GM19455 (cell line): ENCODE measurements at regions not wholly inside any gene's neighbourhood (a gene's known extent, or its start where the extent isn't known, plus 50 kb on each side); places are given as distances from the start of the nearest gene placed in this dataset.

Experiments used
- ATAC-seq: cut with Tn5 transposase; IDR thresholded peaks from one replicate; pipeline ENCODE4 v1.9.1; 2021; ENCODE audit not compliant: unreplicated experiment

GRCh38 chr10:128520211-128520815 is 394.1 kb upstream of the MKI67 start:
- ATAC-seq, result no peak

GRCh38 chr10:128522551-128523308 is 396.5 kb upstream of the MKI67 start:
- ATAC-seq, result no peak

- no peak for ATAC-seq
Observed at GRCh38 chr10:128525444-128525843, 399.2 kb upstream of the MKI67 start.

DNA sequence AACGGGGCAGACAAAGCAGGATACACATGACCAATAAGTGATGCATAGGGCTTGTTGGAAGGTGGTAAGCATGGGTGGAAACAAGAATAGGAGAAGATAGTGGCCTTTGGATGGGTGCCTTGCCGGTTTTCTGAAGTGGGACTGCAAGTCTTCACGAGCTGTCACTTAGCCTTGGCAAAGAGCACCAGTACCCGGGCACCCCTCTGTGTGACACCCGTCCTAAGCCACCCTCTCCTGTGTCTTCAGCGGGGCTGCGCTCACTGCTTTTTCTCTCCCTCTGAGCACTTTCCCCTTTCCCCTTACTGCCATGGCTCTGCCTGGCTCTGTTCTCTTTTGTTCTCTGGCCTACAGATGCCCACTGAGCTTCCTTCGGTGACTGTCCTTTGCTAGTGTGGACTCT is 399.7 kb upstream of the MKI67 start:
- ATAC-seq, result no peak

DNA sequence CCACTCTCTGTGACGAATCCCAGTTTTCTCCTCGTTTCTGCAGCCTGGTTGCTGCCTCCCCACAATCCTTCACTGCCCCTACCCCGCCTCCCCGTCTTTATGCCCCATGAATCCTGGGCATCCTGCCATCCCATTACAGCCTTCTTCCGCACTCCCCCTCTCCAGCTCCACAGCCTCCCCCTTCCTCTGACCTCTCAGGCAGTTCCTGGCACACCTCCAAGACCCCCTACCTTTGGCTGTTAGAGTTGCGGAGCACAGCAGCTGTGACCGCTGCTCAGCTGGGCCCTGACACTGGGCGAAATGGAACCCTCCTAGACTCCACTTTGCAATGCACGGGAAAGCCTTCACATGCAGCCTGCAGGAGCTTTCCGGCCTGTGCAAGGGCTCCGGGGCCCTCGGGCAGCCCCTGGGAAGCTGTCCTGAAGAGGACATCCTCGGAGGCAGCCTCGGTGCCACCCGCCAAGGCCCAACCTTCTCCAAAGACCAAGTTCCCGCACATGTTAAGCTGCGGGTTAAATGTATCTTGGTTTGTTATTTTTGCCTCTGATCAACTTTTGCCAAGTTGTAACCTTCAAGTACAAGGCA is 400.7 kb upstream of the MKI67 start:
- no peak for ATAC-seq

- ATAC-seq, result no peak
Observed at GRCh38 chr10:128527711-128528110, 401.5 kb upstream of the MKI67 start.

- no peak for ATAC-seq
Observed at GRCh38 chr10:128528167-128528566, 401.9 kb upstream of the MKI67 start.

DNA sequence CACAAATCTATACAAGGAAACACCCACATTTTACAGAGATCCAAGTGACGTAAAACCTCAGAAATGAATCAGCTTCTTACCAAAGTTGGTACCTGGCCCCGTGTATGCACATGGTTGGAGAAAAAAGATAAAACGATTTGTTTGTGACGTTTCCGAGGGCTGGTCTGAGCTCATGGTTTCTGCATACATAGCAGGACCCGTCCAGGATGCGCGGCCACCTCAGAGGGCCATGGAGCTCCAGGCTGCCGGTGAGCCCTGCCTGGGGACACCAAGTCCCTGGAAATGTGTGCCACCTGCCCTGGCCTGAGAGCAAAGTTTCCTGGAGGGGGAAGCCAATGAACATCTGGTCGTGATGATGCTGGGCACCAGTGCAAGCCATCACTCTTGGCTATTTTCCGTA is 402.6 kb upstream of the MKI67 start:
- ATAC-seq, result no peak

- no peak for ATAC-seq
Observed at GRCh38 chr10:128529225-128529624, 403.0 kb upstream of the MKI67 start.

DNA sequence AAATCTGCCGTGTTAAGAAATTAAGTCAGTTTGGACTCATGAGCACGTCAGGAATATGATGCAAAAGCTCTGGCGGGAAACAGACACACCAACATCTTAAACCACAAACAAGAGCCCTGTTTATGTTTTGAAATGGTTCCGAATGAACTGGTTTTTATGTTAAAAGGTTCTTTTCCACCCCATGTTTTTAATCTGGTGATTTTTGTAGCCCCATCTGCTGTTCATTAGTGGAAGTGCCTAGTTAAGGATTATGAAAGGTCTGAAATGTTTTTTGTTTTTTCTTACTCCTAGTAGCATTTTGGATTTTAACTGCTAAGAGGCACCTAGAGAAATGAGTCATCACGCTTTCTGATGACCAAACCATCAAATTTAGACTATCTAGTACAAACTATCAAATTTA is 404.1 kb upstream of the MKI67 start:
- no peak for ATAC-seq

GRCh38 chr10:128530946-128531345 is 404.7 kb upstream of the MKI67 start:
- no peak for ATAC-seq

DNA sequence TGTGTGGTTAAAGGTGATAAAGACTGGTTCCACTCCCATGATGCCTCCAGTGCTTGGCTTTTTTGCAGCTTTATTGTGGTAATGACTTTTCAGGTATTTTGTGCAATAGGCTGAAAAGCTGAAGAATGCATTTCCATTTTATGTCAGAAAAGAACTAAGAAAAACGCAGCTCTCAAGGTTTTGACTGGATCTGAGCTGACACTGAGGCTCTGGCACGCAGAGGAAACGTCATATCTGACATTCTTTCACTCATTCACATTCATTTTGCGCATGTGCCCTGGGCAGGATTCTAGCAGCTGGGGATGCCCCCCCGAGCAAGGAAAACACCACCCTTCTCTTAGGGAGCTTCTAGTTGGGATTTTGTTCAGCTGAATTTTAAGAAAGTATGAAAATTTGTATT is 408.5 kb upstream of the MKI67 start:
- ATAC-seq, result no peak

DNA sequence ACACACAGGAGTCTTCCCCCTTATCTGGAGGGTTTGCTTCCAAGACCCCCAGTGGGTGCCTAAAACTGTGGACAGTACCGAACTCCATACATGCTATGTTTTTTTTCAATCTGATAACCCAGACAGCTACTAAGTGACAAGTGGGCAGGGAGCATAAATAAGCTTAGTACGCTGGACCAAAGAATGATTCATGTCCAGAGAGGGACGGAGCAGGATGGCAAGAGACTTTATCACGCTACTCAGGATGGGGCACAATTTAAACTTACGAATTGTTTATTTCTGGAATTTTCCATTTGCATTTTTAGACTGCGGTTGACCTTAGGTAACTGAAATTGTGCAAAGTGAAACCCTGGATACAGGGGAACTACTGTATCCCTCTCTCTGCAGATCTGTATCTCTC is 410.0 kb upstream of the MKI67 start:
- no peak for ATAC-seq

DNA sequence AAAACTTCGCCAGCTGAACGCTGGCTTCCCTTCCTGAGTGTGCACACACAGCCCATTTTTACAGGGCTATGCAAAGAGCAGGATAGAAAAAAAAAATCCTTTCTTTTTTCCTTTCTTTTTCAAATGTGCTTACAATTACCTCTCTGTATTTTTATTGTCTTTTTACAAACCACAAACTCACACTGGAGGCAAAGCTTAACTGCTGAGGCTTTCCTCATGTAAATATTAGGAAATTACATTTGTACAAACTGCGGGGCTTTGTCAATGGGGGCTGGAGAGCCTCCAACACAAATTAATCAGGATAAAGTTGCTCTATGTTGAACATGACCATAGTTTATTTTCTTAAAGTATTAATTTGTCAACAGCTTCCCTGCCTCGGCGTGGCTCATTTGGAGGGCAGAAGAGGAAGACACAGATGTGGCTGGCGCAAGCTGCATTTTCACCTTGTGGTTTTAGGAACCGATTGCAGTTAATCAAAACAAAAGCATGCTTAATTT is 411.7 kb upstream of the MKI67 start:
- ATAC-seq, result no peak

DNA sequence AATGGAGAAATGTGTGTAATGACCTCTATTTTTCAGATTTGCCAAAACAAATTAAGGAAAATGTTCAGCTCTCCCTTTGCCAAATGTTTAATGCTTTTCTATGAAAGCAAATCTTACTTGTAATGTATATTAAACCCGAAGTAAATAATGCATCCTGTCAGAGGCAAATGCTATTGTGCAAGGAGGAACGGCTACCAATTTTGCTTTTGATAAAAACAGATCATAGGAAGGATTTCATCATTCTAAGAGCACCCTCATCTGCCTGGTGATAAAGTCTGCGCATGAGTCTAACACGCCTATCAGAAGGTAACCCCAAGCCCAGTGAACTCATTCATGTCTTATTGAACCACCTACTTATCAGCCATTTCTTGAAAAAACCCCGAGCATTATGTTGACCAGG is 412.4 kb upstream of the MKI67 start:
- ATAC-seq, result no peak

GRCh38 chr10:128539510-128540127 is 413.4 kb upstream of the MKI67 start:
- no peak for ATAC-seq

DNA sequence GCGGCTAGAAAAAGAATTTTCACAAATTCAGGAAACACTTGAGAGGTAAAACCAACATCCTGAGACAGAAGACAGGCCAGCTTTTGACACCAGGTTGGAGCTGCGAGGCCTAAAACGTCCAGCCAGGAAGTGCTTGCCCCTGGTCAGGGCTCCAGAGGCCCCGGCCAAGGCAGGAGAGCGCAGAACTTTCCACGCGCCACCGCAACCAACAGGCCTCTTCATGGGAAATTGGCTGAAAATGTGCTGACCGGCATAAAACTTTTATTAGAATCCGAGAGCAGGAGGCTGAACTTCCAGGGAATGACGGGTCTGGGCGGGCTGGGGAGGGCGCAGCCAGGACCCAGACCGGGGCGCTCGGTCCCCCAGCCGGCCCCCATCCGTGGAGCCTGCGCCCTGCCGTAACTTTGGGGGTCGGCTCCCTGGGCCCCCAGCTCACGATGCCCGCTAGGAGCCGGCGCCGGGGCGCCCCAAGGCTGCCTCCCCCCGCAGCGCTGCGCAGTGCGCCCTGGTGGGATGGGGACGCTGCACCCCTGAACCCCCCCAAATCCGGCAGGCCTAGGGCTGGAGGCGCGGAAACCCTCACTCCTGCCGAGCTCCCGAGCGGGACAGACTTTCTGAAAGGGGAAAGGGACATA is 414.0 kb upstream of the MKI67 start:
- no peak for ATAC-seq

DNA sequence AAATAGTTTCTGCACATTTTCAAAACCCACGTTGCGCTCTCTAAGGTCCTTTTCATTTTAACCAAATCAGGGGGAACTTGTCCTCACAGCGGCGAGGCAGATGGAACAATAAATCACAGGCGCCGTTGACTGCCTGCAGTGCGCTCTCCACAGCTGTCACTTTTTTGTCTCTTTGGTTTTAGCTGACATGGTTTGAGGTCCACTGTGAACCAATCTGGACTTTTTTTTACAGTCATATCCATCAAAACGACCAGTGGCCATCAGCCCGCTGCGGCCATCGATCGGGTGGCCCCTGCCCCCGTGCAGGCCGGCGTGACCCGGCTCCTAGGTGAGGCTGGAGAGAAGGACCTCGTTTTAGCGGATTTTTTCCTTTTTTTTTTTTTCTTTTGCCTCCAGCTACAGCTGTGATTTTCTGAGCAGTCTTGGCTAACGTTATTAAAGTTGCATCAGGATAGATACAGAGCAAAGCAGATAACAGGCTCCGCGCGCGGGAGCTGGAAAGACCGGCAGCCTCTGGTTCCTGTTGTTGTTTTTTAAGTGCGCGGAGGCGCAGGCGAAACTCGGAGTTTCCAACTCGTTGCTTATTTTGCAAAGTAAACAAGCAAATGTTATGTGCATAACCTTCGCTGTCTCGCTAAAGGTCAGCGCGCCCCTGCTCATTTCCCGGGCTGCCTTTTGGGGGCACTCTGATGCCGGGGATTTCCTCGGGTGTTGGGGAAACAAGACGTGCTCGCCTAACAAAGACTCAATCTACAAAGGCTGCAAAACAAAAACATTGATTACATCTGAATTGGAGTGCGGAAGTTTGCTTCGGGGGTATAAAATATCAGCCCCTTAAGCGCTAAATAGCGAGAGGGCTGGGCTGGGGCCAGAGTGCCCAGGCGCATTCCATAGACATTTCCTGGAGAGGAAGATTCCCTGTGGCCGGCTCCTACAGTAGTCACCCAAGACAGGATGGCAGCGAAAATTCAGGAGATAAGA is 414.8 kb upstream of the MKI67 start:
- ATAC-seq, result no peak

DNA sequence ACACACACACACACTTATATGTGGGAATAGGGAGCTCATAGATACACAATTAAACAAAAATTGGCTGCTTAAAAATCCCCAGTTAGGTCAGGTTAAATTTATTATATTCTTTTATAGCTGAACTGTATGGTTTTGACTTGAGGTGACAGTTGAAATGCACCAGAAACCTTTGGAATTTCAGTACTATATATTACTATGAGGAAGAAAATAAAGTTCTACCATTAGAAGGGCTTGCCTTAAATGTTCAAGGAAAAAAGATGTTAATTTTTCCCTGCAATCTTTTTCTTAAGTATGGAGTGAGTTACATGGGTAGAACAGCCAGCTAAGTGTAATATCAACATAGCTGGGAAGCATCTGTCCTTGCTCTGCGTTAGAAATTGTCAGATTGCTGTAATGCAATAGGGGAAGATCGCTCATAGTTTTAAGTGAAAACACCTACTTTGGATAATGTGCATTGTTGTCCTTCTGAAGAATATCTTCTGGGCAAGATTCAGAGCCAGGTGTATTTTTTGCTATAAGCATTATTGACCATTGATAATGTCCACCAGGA is 415.8 kb upstream of the MKI67 start:
- no peak for ATAC-seq

DNA sequence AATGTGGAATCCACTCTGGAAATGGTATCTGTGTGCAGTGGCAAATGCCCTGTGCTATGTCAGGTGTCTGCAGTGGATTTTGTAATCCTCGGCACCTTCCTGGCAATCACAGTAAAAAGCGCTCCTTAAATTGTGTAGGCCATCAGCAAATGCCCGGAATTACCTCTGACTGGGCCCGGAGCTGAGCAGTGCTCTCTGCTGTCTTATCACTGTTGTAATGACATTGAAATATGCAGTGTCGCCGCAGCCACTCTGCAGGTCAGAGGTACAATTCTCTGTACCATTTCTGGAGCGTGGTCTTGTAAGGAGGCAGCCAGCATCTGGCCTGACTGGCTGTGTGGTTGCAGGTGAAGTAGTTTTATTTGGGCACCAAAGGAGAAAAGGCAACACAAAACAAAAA is 416.4 kb upstream of the MKI67 start:
- ATAC-seq, result no peak
